ENCODE measurements at regions not wholly inside any gene's neighbourhood (a gene's known extent, or its start where the extent isn't known, plus 50 kb on each side); places are given as distances from the start of the nearest gene placed in this dataset.

DNA sequence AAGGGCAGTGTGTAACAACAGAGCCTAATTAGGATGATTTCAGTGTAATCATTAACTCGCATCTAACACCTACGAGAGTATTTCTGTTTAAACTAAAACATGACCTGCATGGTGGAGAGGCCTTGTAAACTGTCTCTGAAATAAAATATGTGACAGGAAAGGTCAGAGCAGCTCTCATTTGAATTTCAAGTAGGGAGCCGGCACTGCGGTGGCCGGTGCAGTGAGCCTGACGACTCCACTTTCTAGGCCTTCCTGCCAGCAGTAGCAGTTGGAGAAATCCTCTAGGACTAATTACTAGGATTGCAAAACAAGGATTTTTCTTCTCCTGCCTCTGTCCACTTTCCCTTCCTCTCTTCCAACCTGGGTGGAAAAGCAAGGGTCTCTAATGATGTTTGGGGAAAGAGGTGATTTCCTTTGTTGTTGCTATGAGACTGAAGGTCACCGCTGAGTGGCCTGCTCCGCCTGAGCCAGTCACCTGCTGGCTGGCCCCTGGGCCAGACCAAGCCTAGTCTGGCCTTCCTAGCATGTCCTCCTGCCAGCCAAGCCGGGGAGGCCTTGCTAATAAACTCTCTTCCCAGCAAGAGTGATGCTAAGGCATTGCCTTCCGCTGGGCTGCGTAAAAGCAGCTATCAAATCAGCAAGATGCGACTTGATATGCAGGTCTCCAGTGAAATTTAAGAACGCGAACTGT, 245.7 kb downstream of the PSAT1 start:
- Histone ChIP-seq H3K27ac (no peak overlapping the region), H3K4me1 (no peaks in the 10 kb centered on the region), H3K27me3 (no peaks in the 10 kb centered on the region), H3K4me3 (no peak overlapping the region), H3K36me3 (no peaks in the 10 kb centered on the region), H3K9me3 (no peaks in the 10 kb centered on the region)
- TF ChIP-seq, protein P1, sequence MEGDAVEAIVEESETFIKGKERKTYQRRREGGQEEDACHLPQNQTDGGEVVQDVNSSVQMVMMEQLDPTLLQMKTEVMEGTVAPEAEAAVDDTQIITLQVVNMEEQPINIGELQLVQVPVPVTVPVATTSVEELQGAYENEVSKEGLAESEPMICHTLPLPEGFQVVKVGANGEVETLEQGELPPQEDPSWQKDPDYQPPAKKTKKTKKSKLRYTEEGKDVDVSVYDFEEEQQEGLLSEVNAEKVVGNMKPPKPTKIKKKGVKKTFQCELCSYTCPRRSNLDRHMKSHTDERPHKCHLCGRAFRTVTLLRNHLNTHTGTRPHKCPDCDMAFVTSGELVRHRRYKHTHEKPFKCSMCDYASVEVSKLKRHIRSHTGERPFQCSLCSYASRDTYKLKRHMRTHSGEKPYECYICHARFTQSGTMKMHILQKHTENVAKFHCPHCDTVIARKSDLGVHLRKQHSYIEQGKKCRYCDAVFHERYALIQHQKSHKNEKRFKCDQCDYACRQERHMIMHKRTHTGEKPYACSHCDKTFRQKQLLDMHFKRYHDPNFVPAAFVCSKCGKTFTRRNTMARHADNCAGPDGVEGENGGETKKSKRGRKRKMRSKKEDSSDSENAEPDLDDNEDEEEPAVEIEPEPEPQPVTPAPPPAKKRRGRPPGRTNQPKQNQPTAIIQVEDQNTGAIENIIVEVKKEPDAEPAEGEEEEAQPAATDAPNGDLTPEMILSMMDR (IDR thresholded peaks at IDR 0.05), result no peak
- DNase-seq (ENCODE audit: low spot score), result no peak

DNA sequence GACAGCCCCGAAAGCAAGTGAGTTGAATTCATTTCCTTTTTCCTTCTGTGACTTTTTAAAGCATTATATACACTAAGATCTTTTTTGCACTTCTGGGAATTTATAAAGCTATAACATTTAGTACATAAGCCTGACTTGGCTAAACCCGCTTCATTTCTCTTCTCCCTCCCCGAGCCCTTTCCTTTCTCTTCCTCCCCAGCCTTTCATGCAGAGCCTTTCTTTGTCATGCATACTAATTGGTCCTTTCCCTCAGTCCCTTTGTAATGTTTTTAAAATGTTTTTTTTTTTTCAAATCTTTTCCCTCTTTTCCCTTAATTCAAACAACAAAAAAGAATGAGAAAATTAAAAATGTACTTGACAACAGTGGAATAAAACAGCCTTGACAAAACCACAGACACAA, 246.4 kb downstream of the PSAT1 start:
- Histone ChIP-seq H3K4me3 (no peak overlapping the region), H3K9me3 (no peaks in the 10 kb centered on the region), H3K27ac (no peak overlapping the region), H3K27me3 (no peaks in the 10 kb centered on the region), H3K4me1 (no peaks in the 10 kb centered on the region), H3K36me3 (no peaks in the 10 kb centered on the region)
- TF ChIP-seq, protein P1 (IDR thresholded peaks at IDR 0.05), result no peak
- DNase-seq (ENCODE audit: low spot score), result no peak

GRCh38 chr9:78544230-78544629, 247.3 kb downstream of the PSAT1 start:
- Histone ChIP-seq H3K27me3 (no peaks in the 10 kb centered on the region), H3K9me3 (no peaks in the 10 kb centered on the region), H3K4me1 (no peaks in the 10 kb centered on the region), H3K27ac (no peak overlapping the region), H3K36me3 (no peaks in the 10 kb centered on the region), H3K4me3 (no peak overlapping the region)
- TF ChIP-seq, protein P1 (IDR thresholded peaks at IDR 0.05), result no peak
- DNase-seq (ENCODE audit: low spot score), result no peak

- H3K9me3 ChIP-seq, result no peaks in the 10 kb centered on the region
- no peaks in the 10 kb centered on the region for H3K4me1 ChIP-seq
- DNase-seq (ENCODE audit: low spot score), result no peak
- H3K36me3 ChIP-seq, result no peaks in the 10 kb centered on the region
- no peak overlapping the region for H3K27ac ChIP-seq
- TF ChIP-seq, protein P1 (IDR thresholded peaks at IDR 0.05), result no peak
- H3K27me3 ChIP-seq, result no peaks in the 10 kb centered on the region
- no peak overlapping the region for H3K4me3 ChIP-seq
Observed at GRCh38 chr9:78547831-78548230, 250.9 kb downstream of the PSAT1 start.

- Histone ChIP-seq H3K4me1 (no peaks in the 10 kb centered on the region), H3K36me3 (no peaks in the 10 kb centered on the region), H3K27me3 (no peaks in the 10 kb centered on the region), H3K27ac (no peak overlapping the region), H3K4me3 (no peak overlapping the region), H3K9me3 (no peaks in the 10 kb centered on the region)
- TF ChIP-seq, protein P1 (IDR thresholded peaks at IDR 0.05), result no peak
- no peak for DNase-seq (ENCODE audit: low spot score)
Observed at GRCh38 chr9:78548670-78549069, 251.7 kb downstream of the PSAT1 start.

- no peaks in the 10 kb centered on the region for H3K4me1 ChIP-seq
- no peaks in the 10 kb centered on the region for H3K9me3 ChIP-seq
- H3K27me3 ChIP-seq, result no peaks in the 10 kb centered on the region
- H3K27ac ChIP-seq, result no peak overlapping the region
- TF ChIP-seq, protein P1 (IDR thresholded peaks at IDR 0.05), result no peak
- no peak for DNase-seq (ENCODE audit: low spot score)
- no peak overlapping the region for H3K4me3 ChIP-seq
- no peaks in the 10 kb centered on the region for H3K36me3 ChIP-seq
Observed at GRCh38 chr9:78549711-78550110, 252.8 kb downstream of the PSAT1 start.
